A172 (cell line): ENCODE measurements at regions not wholly inside any gene's neighbourhood (a gene's known extent, or its start where the extent isn't known, plus 50 kb on each side); places are given as distances from the start of the nearest gene placed in this dataset.
"Not testable (repeated sequence)": the region's sequence is repeated elsewhere in the genome, so short reads cannot be mapped to it uniquely, and the experiment has no call there.

Source experiments
- DNase-seq: peaks from one replicate; pipeline ENCODE4 v3.0.0-alpha.2; 2015; ENCODE audit warnings: low spot score

- peak; percentile 33 for DNase-seq
These were observed 60.8 kb upstream of the NAMPT start for GRCh38 chr7:106345421-106346166.

DNA sequence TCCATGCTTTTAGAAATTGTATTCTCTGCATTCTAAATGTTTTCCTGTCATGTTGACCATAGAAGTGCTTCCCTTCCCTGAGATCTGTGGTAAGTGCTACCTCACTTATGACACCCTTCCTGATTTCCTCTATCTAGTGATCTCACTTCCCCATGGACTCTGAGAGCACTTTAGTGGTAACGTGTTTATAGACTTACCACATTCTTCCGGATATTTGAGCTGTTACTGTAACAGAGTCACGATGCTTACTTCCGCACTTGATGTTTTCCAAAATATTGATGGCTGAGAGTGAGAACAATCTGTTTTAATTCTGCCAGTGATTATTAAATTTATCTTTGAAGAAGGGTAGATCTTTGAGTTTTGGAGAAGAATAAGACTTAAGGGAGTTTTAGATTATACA, 60.1 kb upstream of the NAMPT start:
- DNase-seq: no peak

DNA sequence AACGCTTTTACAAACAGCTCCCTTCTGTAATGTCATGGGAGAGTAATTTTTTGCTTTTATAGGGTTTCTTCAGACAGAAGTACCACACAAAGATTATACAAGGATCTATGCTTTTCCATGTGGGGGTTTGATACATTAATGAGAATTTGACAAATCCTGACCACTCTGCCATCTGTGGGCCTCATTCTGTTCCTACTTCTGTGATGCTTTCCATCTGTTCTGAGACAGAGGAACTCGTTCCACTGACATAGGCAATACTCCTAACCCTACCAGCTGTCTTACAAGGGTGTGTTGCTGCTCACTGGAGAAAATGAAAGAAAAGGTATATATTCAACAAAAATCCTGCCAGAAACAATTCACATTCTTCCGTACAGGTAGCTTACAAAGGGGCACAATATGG, 59.4 kb upstream of the NAMPT start:
- DNase-seq: no peak

- not testable (repeated sequence) for DNase-seq
These were observed 57.3 kb upstream of the NAMPT start for GRCh38 chr7:106342049-106342448.

DNA sequence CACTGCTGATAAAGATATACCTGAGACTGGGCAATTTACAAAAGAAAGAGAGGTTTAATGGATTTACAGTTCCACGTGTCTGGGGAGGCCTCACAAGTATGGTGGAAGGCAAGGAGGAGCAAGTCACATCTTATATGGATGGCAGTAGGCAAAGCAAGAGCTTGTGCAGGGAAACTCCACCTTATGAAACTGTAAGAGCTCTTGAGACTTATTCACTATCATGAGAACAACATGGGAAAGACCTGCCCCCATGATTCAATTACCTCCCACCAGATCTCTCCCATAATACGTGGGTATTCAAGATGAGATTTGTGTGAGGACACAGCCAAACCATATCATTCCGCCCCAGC, 55.4 kb upstream of the NAMPT start:
- DNase-seq: not testable (repeated sequence)

DNA sequence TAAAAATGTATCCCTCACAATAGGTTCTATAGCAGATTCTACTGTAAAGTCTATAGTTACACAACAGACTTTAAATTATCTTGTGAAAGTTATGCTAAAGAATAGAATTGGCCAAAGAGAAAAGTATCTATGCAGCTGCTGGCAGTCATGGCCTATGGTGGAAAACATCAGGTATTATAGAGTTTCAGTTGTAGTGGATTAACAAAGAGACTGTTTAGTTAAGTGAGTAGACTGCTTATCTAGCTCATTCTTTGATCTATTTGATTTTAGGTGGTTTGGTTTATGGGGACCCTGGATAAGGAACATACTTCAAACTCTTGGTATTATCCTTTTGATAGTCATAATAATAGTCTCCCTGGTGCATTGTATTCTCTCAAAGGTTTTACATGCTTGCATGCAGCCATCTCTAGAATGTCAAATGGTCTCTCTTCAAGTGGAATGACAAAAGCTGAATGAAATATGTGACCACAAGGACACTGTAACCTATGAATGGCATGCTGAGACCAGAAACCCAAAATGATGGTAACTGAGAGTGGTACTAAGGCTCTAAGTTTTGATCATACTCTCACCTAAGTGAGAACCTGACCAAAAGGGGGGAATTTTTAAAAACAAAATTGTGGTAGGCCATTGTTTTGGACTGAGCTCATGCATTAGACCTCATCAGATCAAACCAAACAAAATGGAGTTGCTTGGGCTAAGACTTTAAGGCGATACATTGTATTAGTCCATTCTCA, 54.9 kb upstream of the NAMPT start:
- DNase-seq: no peak

DNA sequence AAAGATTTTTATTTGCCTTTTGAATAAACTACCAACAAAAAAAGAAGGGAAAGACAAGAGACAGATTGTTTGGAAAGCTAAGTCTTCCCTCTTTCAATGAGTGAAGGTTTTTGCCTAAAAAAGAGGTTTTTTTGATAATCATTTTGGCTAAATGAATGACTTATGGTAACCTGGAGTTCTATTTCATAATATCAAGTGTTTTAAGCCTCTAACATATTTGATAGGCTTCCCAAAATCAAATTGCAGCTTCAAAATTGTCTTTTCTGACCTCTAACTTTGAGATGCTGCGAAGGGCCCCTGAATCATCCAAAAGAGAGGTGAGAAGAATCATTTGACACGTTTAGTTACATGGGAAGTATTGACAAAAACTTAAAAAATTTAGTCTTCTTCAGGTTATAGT, 53.0 kb upstream of the NAMPT start:
- DNase-seq: no peak

GRCh38 chr7:106335814-106336213, 51.0 kb upstream of the NAMPT start:
- DNase-seq: no peak
